A549 (cell line): ENCODE measurements at regions not wholly inside any gene's neighbourhood (a gene's known extent, or its start where the extent isn't known, plus 50 kb on each side); places are given as distances from the start of the nearest gene placed in this dataset.

Source experiments
- BHLHE40 ChIP-seq: IDR thresholded peaks from 2 replicates; pipeline ENCODE4 v1.6.1; 2012; ENCODE audit warnings: low read depth, low read length, inconsistent platforms
- CTCF ChIP-seq: fragments of >200 bp; sonication (Bioruptor Twin); formaldehyde crosslinking; IDR thresholded peaks from 3 replicates; pipeline ENCODE4 v1.5.1; 2016
- E2F6 ChIP-seq: IDR thresholded peaks from 2 replicates; pipeline ENCODE4 v1.6.1; 2012; ENCODE audit warnings: low read depth, borderline replicate concordance
- JUN ChIP-seq, 2 experiments: fragments of >200 bp; sonication (Bioruptor Twin); formaldehyde crosslinking; IDR thresholded peaks; 2 replicates in 1 of 2; 3 replicates in 1 of 2; pipeline ENCODE4 v1.6.1; 2016 to 2017
- JUNB ChIP-seq: fragments of >200 bp; sonication (Bioruptor Twin); formaldehyde crosslinking; IDR thresholded peaks from 2 replicates; pipeline ENCODE4 v1.6.1; 2016
- MYC ChIP-seq: IDR thresholded peaks from 2 replicates; pipeline ENCODE4 v1.6.1; 2012; ENCODE audit warnings: mild to moderate bottlenecking, inconsistent platforms, low read length, improper control_type of control experiment, borderline replicate concordance
- POLR2A ChIP-seq: IDR thresholded peaks from 2 replicates; pipeline ENCODE4 v1.6.1; 2012; ENCODE audit warnings: mild to moderate bottlenecking, low read length
- RARB ChIP-seq: fragments of 250-450 bp; sonication (Bioruptor Pico); IDR thresholded peaks from 2 replicates; pipeline ENCODE4 v1.8.0; 2021; ENCODE audit warnings: mild to moderate bottlenecking, moderate library complexity
- SREBF2 ChIP-seq: fragments of 450-650 bp; IDR thresholded peaks from 2 replicates; pipeline ENCODE4 v1.6.1; 2014; ENCODE audit warnings: mild to moderate bottlenecking, moderate library complexity
- USF2 ChIP-seq: fragments of 450-650 bp; IDR thresholded peaks from 2 replicates; pipeline ENCODE4 v1.6.1; 2014; ENCODE audit warnings: antibody characterized with exemption
- ZSCAN20 ChIP-seq: fragments of 250-450 bp; sonication (Bioruptor Pico); IDR thresholded peaks from 2 replicates; pipeline ENCODE4 v1.8.0; 2022; ENCODE audit warnings: mild to moderate bottlenecking, moderate library complexity

GRCh38 chr16:26261621-26262020, 569.9 kb downstream of the HS3ST4 start:
- TF ChIP-seq USF2 = no peak
- no peak for TF ChIP-seq POLR2A
- no peak for TF ChIP-seq CTCF
- TF ChIP-seq MYC = no peak
- no peak for TF ChIP-seq BHLHE40
- TF ChIP-seq ZSCAN20 = no peak
- TF ChIP-seq JUNB = no peak
- TF ChIP-seq SREBF2 = no peak
- TF ChIP-seq RARB (CRISPR knock-in tag) = no peak
- TF ChIP-seq JUN (IDR thresholded peaks at IDR 0.05) = no peak
- no peak for TF ChIP-seq E2F6
